ENCODE measurements at regions not wholly inside any gene's neighbourhood (a gene's known extent, or its start where the extent isn't known, plus 50 kb on each side); places are given as distances from the start of the nearest gene placed in this dataset.

GRCh38 chr12:118655588-118655987 lies 279.2 kb downstream of the SUDS3 start:
- Histone ChIP-seq H3K9me3 (no peaks in the 10 kb centered on the region), H3K4me3 (no peak overlapping the region), H3K27ac (no peak overlapping the region), H3K36me3 (no peaks in the 10 kb centered on the region), H3K27me3 (no peaks in the 10 kb centered on the region), H3K4me1 (no peaks in the 10 kb centered on the region)
- TF ChIP-seq POLR2A (IDR thresholded peaks at IDR 0.05) (no peak), EP300 (IDR thresholded peaks at IDR 0.05) (no peak), POLR2AphosphoS5 (IDR thresholded peaks at IDR 0.05) (no peak), CTCF (IDR thresholded peaks at IDR 0.05) (no peak)
- WGBS, result 57% methylated on average over 1 of the region's 1 CpG
- DNase-seq (ENCODE audit: low spot score in 2 of 2), result no peak

GRCh38 chr12:118680356-118680963 lies 300.9 kb upstream of the SRRM4 start:
- Histone ChIP-seq H3K36me3 (no peaks in the 10 kb centered on the region), H3K9me3 (no peaks in the 10 kb centered on the region), H3K27ac (no peak overlapping the region), H3K4me3 (no peak overlapping the region), H3K4me1 (no peaks in the 10 kb centered on the region), H3K27me3 (no peaks in the 10 kb centered on the region)
- DNase-seq (ENCODE audit: low spot score in 2 of 2), result no peak
- 38% methylated on average over 7 of the region's 7 CpGs for whole genome bisulfite sequencing
- TF ChIP-seq POLR2AphosphoS5 (IDR thresholded peaks at IDR 0.05) (no peak), CTCF (IDR thresholded peaks at IDR 0.05) (no peak), POLR2A (IDR thresholded peaks at IDR 0.05) (no peak), EP300 (IDR thresholded peaks at IDR 0.05) (no peak)

- no peaks in the 10 kb centered on the region for H3K9me3 ChIP-seq
Measured at GRCh38 chr12:118682656-118683055, 298.7 kb upstream of the SRRM4 start.

GRCh38 chr12:118685983-118686607 lies 295.2 kb upstream of the SRRM4 start:
- Histone ChIP-seq H3K27me3 (no peaks in the 10 kb centered on the region), H3K9me3 (no peaks in the 10 kb centered on the region), H3K4me3 (no peak overlapping the region), H3K36me3 (no peaks in the 10 kb centered on the region), H3K4me1 (no peaks in the 10 kb centered on the region), H3K27ac (no peak overlapping the region)
- WGBS, result 0% methylated on average over 1 of the region's 1 CpG
- no peak for DNase-seq (ENCODE audit: low spot score in 2 of 2)
- TF ChIP-seq POLR2AphosphoS5 (IDR thresholded peaks at IDR 0.05), result no peak
- TF ChIP-seq EP300 (IDR thresholded peaks at IDR 0.05), result no peak
- TF ChIP-seq CTCF (IDR thresholded peaks at IDR 0.05), result no peak
- no peak for TF ChIP-seq POLR2A (IDR thresholded peaks at IDR 0.05)

More at GRCh38 chr12:118682656-118683055, 298.7 kb upstream of the SRRM4 start:
- Histone ChIP-seq H3K27me3 (no peaks in the 10 kb centered on the region), H3K27ac (no peak overlapping the region), H3K36me3 (no peaks in the 10 kb centered on the region), H3K4me1 (no peaks in the 10 kb centered on the region), H3K4me3 (no peak overlapping the region)
- WGBS, result 69% methylated on average over 3 of the region's 3 CpGs
- no peak for DNase-seq (ENCODE audit: low spot score in 2 of 2)
- no peak for TF ChIP-seq CTCF (IDR thresholded peaks at IDR 0.05)
- TF ChIP-seq POLR2A (IDR thresholded peaks at IDR 0.05), result no peak
- TF ChIP-seq EP300 (IDR thresholded peaks at IDR 0.05), result no peak
- TF ChIP-seq POLR2AphosphoS5 (IDR thresholded peaks at IDR 0.05), result no peak

- TF ChIP-seq EP300 (IDR thresholded peaks at IDR 0.05) (no peak), POLR2AphosphoS5 (IDR thresholded peaks at IDR 0.05) (no peak), POLR2A (IDR thresholded peaks at IDR 0.05) (no peak), CTCF (IDR thresholded peaks at IDR 0.05) (no peak)
- H3K4me3 ChIP-seq, result no peak overlapping the region
- no peaks in the 10 kb centered on the region for H3K9me3 ChIP-seq
- WGBS, result 27% methylated on average over 3 of the region's 3 CpGs
- no peaks in the 10 kb centered on the region for H3K36me3 ChIP-seq
- H3K27ac ChIP-seq, result no peak overlapping the region
- DNase-seq (ENCODE audit: low spot score in 2 of 2), result no peak
- H3K27me3 ChIP-seq, result no peaks in the 10 kb centered on the region
- H3K4me1 ChIP-seq, result no peaks in the 10 kb centered on the region
Measured at GRCh38 chr12:118689793-118690192, 291.5 kb upstream of the SRRM4 start.
